ACC112 (cell line): ENCODE measurements at regions not wholly inside any gene's neighbourhood (a gene's known extent, or its start where the extent isn't known, plus 50 kb on each side); places are given as distances from the start of the nearest gene placed in this dataset.

ENCODE experiments used
- H2AFZ ChIP-seq: fragments of 200-600 bp; sonication (generic); one replicate; pipeline ENCODE4 v1.6.0; 2017; ENCODE audit warnings: antibody characterized with exemption, low read length; ENCODE audit not compliant: unreplicated experiment
- H3K27ac ChIP-seq: fragments of 200-600 bp; sonication (generic); 2 replicates; pipeline ENCODE4 v1.5.1; 2014; ENCODE audit warnings: low read depth, mild to moderate bottlenecking, antibody characterized with exemption, low read length, moderate library complexity
- H3K27me3 ChIP-seq: fragments of 200-600 bp; sonication (generic); 2 replicates; pipeline ENCODE4 v1.6.1; 2014; ENCODE audit warnings: mild to moderate bottlenecking, antibody characterized with exemption, low read length, moderate library complexity, mixed read lengths; ENCODE audit not compliant: insufficient read depth
- H3K36me3 ChIP-seq: fragments of 200-600 bp; sonication (generic); 2 replicates; pipeline ENCODE4 v1.6.1; 2016; ENCODE audit warnings: mild to moderate bottlenecking, antibody characterized with exemption, low read length, moderate library complexity, mixed read lengths; ENCODE audit not compliant: insufficient read depth
- H3K4me1 ChIP-seq: fragments of 200-600 bp; sonication (generic); one replicate; pipeline ENCODE4 v1.6.1; 2016; ENCODE audit warnings: low read length, mixed read lengths; ENCODE audit not compliant: insufficient read depth, unreplicated experiment, control insufficient read depth
- H3K4me3 ChIP-seq: fragments of 200-600 bp; sonication (generic); 2 replicates; pipeline ENCODE4 v1.5.1; 2014; ENCODE audit warnings: mild to moderate bottlenecking, low read depth, low read length
- H3K79me2 ChIP-seq: fragments of 200-600 bp; sonication (generic); one replicate; pipeline ENCODE4 v1.6.0; 2016; ENCODE audit warnings: low read length; ENCODE audit not compliant: control insufficient read depth, unreplicated experiment, insufficient read depth

GRCh38 chr2:40507432-40507831, 55.5 kb upstream of the SLC8A1 start:
- peaks cover 8% of the 10 kb centered on the region for H3K4me1 ChIP-seq
- H3K79me2 ChIP-seq, result no peaks in the 10 kb centered on the region
- no peak overlapping the region for H2AFZ ChIP-seq
- H3K36me3 ChIP-seq, result no peaks in the 10 kb centered on the region
- H3K4me3 ChIP-seq, result no peak overlapping the region
- H3K27ac ChIP-seq, result no peak overlapping the region
- H3K27me3 ChIP-seq, result no peaks in the 10 kb centered on the region

DNA sequence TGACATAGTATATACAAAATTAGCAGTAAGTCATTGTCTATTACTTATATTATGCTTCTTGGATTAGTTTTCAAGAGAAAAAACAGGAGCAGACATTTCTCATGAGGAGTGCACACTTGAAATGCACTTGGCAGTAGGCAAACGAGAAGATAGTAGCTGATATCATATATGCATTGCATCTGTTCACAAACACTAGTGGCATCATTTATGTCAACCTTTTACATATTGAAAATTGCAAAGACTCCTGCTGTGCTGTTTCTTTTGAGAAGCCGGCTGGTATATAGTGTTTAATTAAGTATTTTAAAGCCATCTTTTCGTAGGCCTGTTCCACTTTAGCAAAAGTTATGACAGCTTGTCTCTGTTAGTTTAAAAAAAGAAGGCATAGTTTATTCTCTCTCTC, 58.4 kb upstream of the SLC8A1 start:
- no peak overlapping the region for H3K4me3 ChIP-seq
- no peaks in the 10 kb centered on the region for H3K36me3 ChIP-seq
- peaks cover 8% of the 10 kb centered on the region for H3K4me1 ChIP-seq
- no peak overlapping the region for H3K27ac ChIP-seq
- H3K27me3 ChIP-seq, result no peaks in the 10 kb centered on the region
- H3K79me2 ChIP-seq, result no peaks in the 10 kb centered on the region
- no peak overlapping the region for H2AFZ ChIP-seq

GRCh38 chr2:40511661-40512213, 59.8 kb upstream of the SLC8A1 start:
- peak overlapping the region; percentile 72 for H2AFZ ChIP-seq

DNA sequence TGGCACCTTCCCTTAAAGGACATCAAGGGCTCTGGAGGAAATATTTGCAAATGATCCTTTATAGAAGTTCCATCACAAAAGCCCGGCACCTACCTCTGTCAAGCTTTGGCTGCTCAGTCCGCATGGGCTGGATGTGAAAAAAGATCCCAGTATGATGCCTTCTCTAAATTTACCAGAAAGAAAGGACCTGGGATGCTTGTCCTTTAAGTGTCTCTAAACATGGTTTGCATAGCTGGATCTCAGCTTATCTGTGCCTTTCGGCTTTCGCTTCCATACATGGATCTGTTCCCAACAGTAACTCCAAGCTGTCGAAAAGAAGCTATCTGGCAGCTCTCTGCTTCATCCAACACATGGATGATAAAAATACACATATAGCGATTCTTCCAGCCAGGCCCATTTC, 60.4 kb upstream of the SLC8A1 start:
- Histone ChIP-seq H3K36me3 (no peaks in the 10 kb centered on the region), H3K79me2 (no peaks in the 10 kb centered on the region), H3K27me3 (no peaks in the 10 kb centered on the region), H2AFZ (peak overlapping the region; percentile 72), H3K4me3 (peak overlapping the region; percentile 79), H3K4me1 (peaks cover 8% of the 10 kb centered on the region), H3K27ac (peak overlapping the region; percentile 74)

More at GRCh38 chr2:40511661-40512213, 59.8 kb upstream of the SLC8A1 start:
- H3K4me3 ChIP-seq, result peak overlapping the region; percentile 79
- peaks cover 8% of the 10 kb centered on the region for H3K4me1 ChIP-seq
- no peaks in the 10 kb centered on the region for H3K36me3 ChIP-seq
- H3K79me2 ChIP-seq, result no peaks in the 10 kb centered on the region
- no peaks in the 10 kb centered on the region for H3K27me3 ChIP-seq
- peak overlapping the region; percentile 74 for H3K27ac ChIP-seq

GRCh38 chr2:40513201-40513600, 61.3 kb upstream of the SLC8A1 start:
- Histone ChIP-seq H3K4me3 (peak overlapping the region; percentile 12; the same call in 1 of the 2 replicates), H3K79me2 (no peaks in the 10 kb centered on the region), H3K27ac (no peak overlapping the region), H3K4me1 (peaks cover 8% of the 10 kb centered on the region), H2AFZ (no peak overlapping the region), H3K36me3 (no peaks in the 10 kb centered on the region), H3K27me3 (no peaks in the 10 kb centered on the region)

DNA sequence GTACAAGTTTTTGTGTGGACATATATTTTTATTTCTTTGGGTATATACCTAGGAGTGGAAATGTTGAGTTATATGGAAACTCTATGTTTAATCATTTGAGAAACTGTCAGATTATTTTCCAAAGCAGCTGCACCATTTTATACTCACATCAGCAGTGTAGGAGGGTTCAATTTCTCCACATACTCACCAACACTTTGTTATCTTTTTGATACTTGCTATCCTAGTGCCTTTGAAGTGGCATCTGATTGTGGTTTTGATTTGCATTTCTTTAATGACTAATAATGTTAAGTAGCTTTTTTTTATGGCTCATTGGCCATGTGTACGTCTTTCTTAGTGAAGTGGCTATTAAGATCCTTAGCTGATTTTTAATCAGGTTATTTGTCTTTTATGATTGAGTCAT, 64.7 kb upstream of the SLC8A1 start:
- H2AFZ ChIP-seq, result no peak overlapping the region
- H3K79me2 ChIP-seq, result no peaks in the 10 kb centered on the region
- H3K27ac ChIP-seq, result no peak overlapping the region
- 0 out of 2 replicates have a peak, but pooled peaks cover 2% of the 10 kb centered on the region for H3K36me3 ChIP-seq
- no peak overlapping the region for H3K4me3 ChIP-seq
- no peaks in the 10 kb centered on the region for H3K4me1 ChIP-seq
- no peaks in the 10 kb centered on the region for H3K27me3 ChIP-seq

GRCh38 chr2:40528564-40528963, 76.7 kb upstream of the SLC8A1 start:
- Histone ChIP-seq H3K36me3 (no peaks in the 10 kb centered on the region), H3K27me3 (no peaks in the 10 kb centered on the region), H3K27ac (no peak overlapping the region), H3K4me3 (no peak overlapping the region), H3K79me2 (no peaks in the 10 kb centered on the region), H3K4me1 (no peaks in the 10 kb centered on the region), H2AFZ (no peak overlapping the region)

DNA sequence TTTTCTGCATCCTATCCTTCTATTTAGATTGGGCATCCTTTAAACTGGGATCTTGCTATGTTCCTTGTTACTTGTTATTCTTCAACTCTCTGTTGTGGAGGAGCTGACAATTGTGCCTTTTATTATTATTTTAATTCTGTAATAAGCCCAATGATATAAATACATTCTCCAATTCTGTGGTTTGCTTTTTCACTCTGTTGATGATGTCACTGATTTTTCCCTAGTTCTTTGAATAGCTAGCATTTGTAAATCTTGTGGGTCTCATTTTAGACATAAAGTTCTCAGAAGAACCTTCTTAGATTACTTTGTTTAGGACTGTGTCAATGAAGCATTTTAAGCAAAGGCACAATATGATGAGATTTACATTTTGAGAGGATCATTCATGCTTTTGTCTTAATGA, 79.5 kb upstream of the SLC8A1 start:
- no peak overlapping the region for H3K27ac ChIP-seq
- no peak overlapping the region for H2AFZ ChIP-seq
- no peaks in the 10 kb centered on the region for H3K4me1 ChIP-seq
- H3K4me3 ChIP-seq, result no peak overlapping the region
- no peaks in the 10 kb centered on the region for H3K79me2 ChIP-seq
- no peaks in the 10 kb centered on the region for H3K27me3 ChIP-seq
- H3K36me3 ChIP-seq, result no peaks in the 10 kb centered on the region

DNA sequence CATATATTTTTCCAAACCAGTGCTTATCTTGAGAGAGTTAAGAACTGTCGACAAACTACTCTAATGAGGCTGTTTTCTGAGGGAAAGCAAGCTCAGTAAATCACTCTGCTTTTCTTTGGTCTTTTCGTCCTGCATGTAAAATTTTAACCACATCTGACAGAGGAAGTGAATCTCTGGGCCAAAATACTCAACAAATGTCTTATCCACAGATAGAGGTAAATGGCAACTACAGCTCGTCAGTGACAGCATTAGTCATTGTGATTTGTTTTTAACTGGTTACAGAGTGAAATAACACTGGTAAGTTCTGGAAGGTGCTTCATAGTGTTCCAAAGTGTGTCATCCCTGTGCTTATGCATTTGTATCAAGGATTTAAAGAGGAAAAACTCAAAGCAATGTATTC, 82.6 kb upstream of the SLC8A1 start:
- no peak overlapping the region for H3K4me3 ChIP-seq
- H3K27me3 ChIP-seq, result no peaks in the 10 kb centered on the region
- no peak overlapping the region for H3K27ac ChIP-seq
- no peaks in the 10 kb centered on the region for H3K4me1 ChIP-seq
- H3K79me2 ChIP-seq, result no peaks in the 10 kb centered on the region
- no peaks in the 10 kb centered on the region for H3K36me3 ChIP-seq
- H2AFZ ChIP-seq, result no peak overlapping the region

DNA sequence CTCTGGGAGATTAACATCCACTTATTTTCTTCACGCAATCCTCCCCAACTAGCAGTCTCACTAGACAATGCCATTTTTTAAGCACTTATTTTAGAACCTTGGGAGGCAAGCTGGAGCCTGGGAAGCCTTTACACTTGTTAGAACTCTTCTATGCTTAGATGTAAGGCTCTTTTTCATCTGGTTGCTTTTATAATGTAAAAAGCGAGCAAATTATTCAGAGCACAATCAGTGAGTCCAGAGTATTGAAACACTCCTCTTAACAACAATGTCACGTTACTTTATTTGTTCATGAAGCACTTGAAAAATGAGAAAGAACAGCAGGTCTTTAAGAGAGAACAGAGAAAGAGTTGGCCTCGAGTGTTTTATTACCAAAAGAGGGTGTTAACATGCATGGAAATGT, 84.1 kb upstream of the SLC8A1 start:
- H3K4me1 ChIP-seq, result no peaks in the 10 kb centered on the region
- no peaks in the 10 kb centered on the region for H3K36me3 ChIP-seq
- no peak overlapping the region for H2AFZ ChIP-seq
- no peaks in the 10 kb centered on the region for H3K27me3 ChIP-seq
- no peak overlapping the region for H3K4me3 ChIP-seq
- H3K27ac ChIP-seq, result no peak overlapping the region
- no peaks in the 10 kb centered on the region for H3K79me2 ChIP-seq

DNA sequence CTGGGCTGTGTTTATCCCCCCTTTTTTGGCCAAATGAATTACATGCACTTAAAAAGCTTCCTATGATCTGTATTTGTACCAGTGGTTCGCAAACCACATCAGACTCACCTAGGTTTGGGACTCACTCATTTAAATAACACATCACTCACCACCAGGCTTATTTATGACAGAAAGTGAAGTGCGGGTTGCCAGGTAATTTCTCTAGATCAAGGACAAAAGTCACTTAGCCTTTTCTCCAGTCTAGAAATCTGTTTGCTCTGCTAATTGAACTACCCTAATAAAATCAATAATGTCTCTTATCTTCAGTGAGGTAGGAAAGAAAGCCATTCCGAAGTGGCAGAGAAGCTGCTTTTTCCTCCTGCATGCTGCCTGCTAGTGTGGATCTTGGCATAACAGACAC, 88.1 kb upstream of the SLC8A1 start:
- Histone ChIP-seq H3K27me3 (no peaks in the 10 kb centered on the region), H2AFZ (no peak overlapping the region), H3K36me3 (no peaks in the 10 kb centered on the region), H3K79me2 (no peaks in the 10 kb centered on the region), H3K4me1 (no peaks in the 10 kb centered on the region), H3K27ac (no peak overlapping the region), H3K4me3 (no peak overlapping the region)
